LNCAP (cell line): ENCODE measurements at regions not wholly inside any gene's neighbourhood (a gene's known extent, or its start where the extent isn't known, plus 50 kb on each side); places are given as distances from the start of the nearest gene placed in this dataset.

ENCODE experiments used
- CTCF ChIP-seq: fragments of 450-650 bp; IDR thresholded peaks from 2 replicates; pipeline ENCODE4 v1.5.1; 2017; ENCODE audit warnings: mild to moderate bottlenecking

GRCh38 chr1:194047206-194047605 is 860.8 kb upstream of the B3GALT2 start:
- TF ChIP-seq CTCF = no peak

GRCh38 chr1:194045416-194045815 is 859.0 kb upstream of the B3GALT2 start:
- TF ChIP-seq CTCF = no peak

- no peak for TF ChIP-seq CTCF
These were observed 858.5 kb upstream of the B3GALT2 start for GRCh38 chr1:194044892-194045291.

- no peak for TF ChIP-seq CTCF
These were observed 857.8 kb upstream of the B3GALT2 start for GRCh38 chr1:194043984-194044755.

GRCh38 chr1:194042736-194043135 is 856.3 kb upstream of the B3GALT2 start:
- TF ChIP-seq CTCF = no peak

- no peak for TF ChIP-seq CTCF
These were observed 854.1 kb upstream of the B3GALT2 start for GRCh38 chr1:194040496-194040895.

- TF ChIP-seq CTCF = no peak
These were observed 853.2 kb upstream of the B3GALT2 start for GRCh38 chr1:194039578-194039977.

GRCh38 chr1:194033646-194034045 is 847.2 kb upstream of the B3GALT2 start:
- no peak for TF ChIP-seq CTCF
